HUES48 (cell line): ENCODE measurements at regions not wholly inside any gene's neighbourhood (a gene's known extent, or its start where the extent isn't known, plus 50 kb on each side); places are given as distances from the start of the nearest gene placed in this dataset.

ENCODE experiments used
- H3K27ac ChIP-seq: one replicate; pipeline ENCODE4 v1.7.0; 2013; ENCODE audit warnings: low read depth, low read length, inconsistent platforms
- H3K27me3 ChIP-seq: 2 replicates; pipeline ENCODE4 v1.6.1; 2013; ENCODE audit warnings: mild to moderate bottlenecking, low read length; ENCODE audit not compliant: control insufficient read depth, insufficient read depth
- H3K36me3 ChIP-seq: 2 replicates; pipeline ENCODE4 v1.6.1; 2013; ENCODE audit warnings: low read length; ENCODE audit not compliant: control insufficient read depth, insufficient read depth
- H3K4me1 ChIP-seq: 2 replicates; pipeline ENCODE4 v1.6.1; 2013; ENCODE audit warnings: mild to moderate bottlenecking, low read length; ENCODE audit not compliant: control insufficient read depth, insufficient read depth
- H3K4me3 ChIP-seq: 2 replicates; pipeline ENCODE4 v1.5.1; 2013; ENCODE audit warnings: mild to moderate bottlenecking, low read depth, low read length
- H3K9ac ChIP-seq: 2 replicates; pipeline ENCODE4 v1.6.1; 2013; ENCODE audit warnings: mild to moderate bottlenecking, low read depth, low read length, moderate library complexity
- H3K9me3 ChIP-seq: 2 replicates; pipeline ENCODE4 v1.6.1; 2013; ENCODE audit warnings: low read length; ENCODE audit not compliant: control insufficient read depth, insufficient read depth

- Histone ChIP-seq H3K27ac (no peak overlapping the region), H3K4me3 (no peak overlapping the region), H3K9ac (no peak overlapping the region), H3K36me3 (no peaks in the 10 kb centered on the region), H3K9me3 (no peaks in the 10 kb centered on the region; the same call in 1 of the 2 replicates), H3K4me1 (no peaks in the 10 kb centered on the region), H3K27me3 (no peaks in the 10 kb centered on the region)
Observed at GRCh38 chr4:138858419-138858818, 157.2 kb upstream of the NOCT start.

- Histone ChIP-seq H3K36me3 (no peaks in the 10 kb centered on the region), H3K4me1 (peaks cover 3% of the 10 kb centered on the region), H3K9me3 (no peaks in the 10 kb centered on the region; the same call in 1 of the 2 replicates), H3K27me3 (no peaks in the 10 kb centered on the region), H3K4me3 (no peak overlapping the region), H3K9ac (no peak overlapping the region), H3K27ac (no peak overlapping the region)
Observed at GRCh38 chr4:138857416-138857815, 158.2 kb upstream of the NOCT start.

GRCh38 chr4:138852681-138853080 lies 162.9 kb upstream of the NOCT start:
- H3K27ac ChIP-seq: no peak overlapping the region
- H3K36me3 ChIP-seq: no peaks in the 10 kb centered on the region
- no peak overlapping the region for H3K4me3 ChIP-seq
- H3K9ac ChIP-seq: no peak overlapping the region
- H3K4me1 ChIP-seq: peaks cover 17% of the 10 kb centered on the region
- no peaks in the 10 kb centered on the region; the same call in 1 of the 2 replicates for H3K9me3 ChIP-seq
- no peaks in the 10 kb centered on the region; the same call in 1 of the 2 replicates for H3K27me3 ChIP-seq

- Histone ChIP-seq H3K4me1 (peaks cover 17% of the 10 kb centered on the region), H3K27ac (peak overlapping the region; percentile 58), H3K9me3 (no peaks in the 10 kb centered on the region; the same call in 1 of the 2 replicates), H3K4me3 (peak overlapping the region; percentile 55), H3K36me3 (no peaks in the 10 kb centered on the region), H3K27me3 (no peaks in the 10 kb centered on the region; the same call in 1 of the 2 replicates), H3K9ac (no peak overlapping the region)
Observed at GRCh38 chr4:138851391-138852335, 163.9 kb upstream of the NOCT start.

GRCh38 chr4:138845664-138846063 lies 169.9 kb upstream of the NOCT start:
- Histone ChIP-seq H3K9ac (no peak overlapping the region), H3K9me3 (no peaks in the 10 kb centered on the region), H3K36me3 (no peaks in the 10 kb centered on the region), H3K27me3 (no peaks in the 10 kb centered on the region; the same call in 1 of the 2 replicates), H3K4me3 (no peak overlapping the region), H3K4me1 (peaks cover 9% of the 10 kb centered on the region), H3K27ac (no peak overlapping the region)

- H3K9me3 ChIP-seq: no peaks in the 10 kb centered on the region
- no peak overlapping the region for H3K4me3 ChIP-seq
Observed at GRCh38 chr4:138845054-138845453, 170.5 kb upstream of the NOCT start.

GRCh38 chr4:138843616-138844015 lies 172.0 kb upstream of the NOCT start:
- no peak overlapping the region for H3K27ac ChIP-seq
- H3K4me3 ChIP-seq: no peak overlapping the region
- no peak overlapping the region for H3K9ac ChIP-seq
- H3K4me1 ChIP-seq: peaks cover 9% of the 10 kb centered on the region
- H3K27me3 ChIP-seq: no peaks in the 10 kb centered on the region; the same call in 1 of the 2 replicates
- no peaks in the 10 kb centered on the region for H3K9me3 ChIP-seq
- no peaks in the 10 kb centered on the region for H3K36me3 ChIP-seq

More at GRCh38 chr4:138845054-138845453, 170.5 kb upstream of the NOCT start:
- Histone ChIP-seq H3K9ac (no peak overlapping the region), H3K36me3 (no peaks in the 10 kb centered on the region), H3K27ac (no peak overlapping the region), H3K4me1 (peaks cover 9% of the 10 kb centered on the region), H3K27me3 (no peaks in the 10 kb centered on the region; the same call in 1 of the 2 replicates)

GRCh38 chr4:138841343-138841742 lies 174.2 kb upstream of the NOCT start:
- H3K9me3 ChIP-seq: no peaks in the 10 kb centered on the region
- no peaks in the 10 kb centered on the region; the same call in 1 of the 2 replicates for H3K27me3 ChIP-seq
- H3K27ac ChIP-seq: no peak overlapping the region

GRCh38 chr4:138838251-138838650 lies 177.3 kb upstream of the NOCT start:
- Histone ChIP-seq H3K27ac (no peak overlapping the region), H3K36me3 (no peaks in the 10 kb centered on the region), H3K4me3 (no peak overlapping the region), H3K27me3 (no peaks in the 10 kb centered on the region; the same call in 1 of the 2 replicates), H3K9me3 (no peaks in the 10 kb centered on the region), H3K4me1 (no peaks in the 10 kb centered on the region), H3K9ac (no peak overlapping the region)

More at GRCh38 chr4:138841343-138841742, 174.2 kb upstream of the NOCT start:
- Histone ChIP-seq H3K9ac (no peak overlapping the region), H3K36me3 (no peaks in the 10 kb centered on the region), H3K4me1 (peaks cover 9% of the 10 kb centered on the region), H3K4me3 (no peak overlapping the region)

GRCh38 chr4:138835832-138836533 lies 179.6 kb upstream of the NOCT start:
- Histone ChIP-seq H3K9me3 (no peaks in the 10 kb centered on the region), H3K27ac (no peak overlapping the region), H3K4me3 (no peak overlapping the region), H3K36me3 (no peaks in the 10 kb centered on the region), H3K4me1 (no peaks in the 10 kb centered on the region), H3K9ac (no peak overlapping the region), H3K27me3 (no peaks in the 10 kb centered on the region)

GRCh38 chr4:138833974-138834373 lies 181.6 kb upstream of the NOCT start:
- Histone ChIP-seq H3K9ac (no peak overlapping the region), H3K4me1 (no peaks in the 10 kb centered on the region), H3K27me3 (no peaks in the 10 kb centered on the region), H3K4me3 (no peak overlapping the region), H3K9me3 (no peaks in the 10 kb centered on the region), H3K36me3 (no peaks in the 10 kb centered on the region), H3K27ac (no peak overlapping the region)
